WERI-Rb-1 (cell line): ENCODE measurements at regions not wholly inside any gene's neighbourhood (a gene's known extent, or its start where the extent isn't known, plus 50 kb on each side); places are given as distances from the start of the nearest gene placed in this dataset.

Source experiments
- DNase-seq: peaks from one replicate; pipeline ENCODE4 v3.0.0-alpha.2; 2020
- H3K27ac ChIP-seq: fragments of 250-450 bp; sonication (Bioruptor Pico); 2 replicates; pipeline ENCODE4 v1.5.1; 2020; ENCODE audit warnings: mild to moderate bottlenecking, moderate library complexity
- H3K27me3 ChIP-seq: fragments of 250-450 bp; sonication (Bioruptor Pico); 2 replicates; pipeline ENCODE4 v1.5.1; 2021; ENCODE audit warnings: mild to moderate bottlenecking, low read depth, moderate library complexity; ENCODE audit not compliant: insufficient read depth, severe bottlenecking
- H3K36me3 ChIP-seq: fragments of 250-450 bp; sonication (Bioruptor Pico); 2 replicates; pipeline ENCODE4 v1.5.1; 2020; ENCODE audit warnings: mild to moderate bottlenecking, moderate library complexity
- H3K4me3 ChIP-seq: 2 replicates; pipeline ENCODE4 v1.5.1; 2011; ENCODE audit warnings: low read depth, mild to moderate bottlenecking, control low read depth, low read length
- H3K9me3 ChIP-seq: fragments of 250-450 bp; sonication (Bioruptor Pico); 2 replicates; pipeline ENCODE4 v1.5.1; 2021; ENCODE audit warnings: mild to moderate bottlenecking, moderate library complexity; ENCODE audit not compliant: severe bottlenecking
- CTCF ChIP-seq: IDR thresholded peaks from 2 replicates; pipeline ENCODE4 v1.5.1; 2011; ENCODE audit warnings: low read depth, mild to moderate bottlenecking, control low read depth, inconsistent platforms, low read length

GRCh38 chr4:90030202-90030601, 97.0 kb upstream of the CCSER1 start:
- Histone ChIP-seq H3K4me3 (no peak overlapping the region), H3K27me3 (no peaks in the 10 kb centered on the region), H3K36me3 (no peaks in the 10 kb centered on the region), H3K9me3 (peaks cover 4% of the 10 kb centered on the region), H3K27ac (no peak overlapping the region)
- DNase-seq: no peak
- no peak for TF ChIP-seq CTCF

GRCh38 chr4:90030953-90031352, 96.2 kb upstream of the CCSER1 start:
- Histone ChIP-seq H3K27ac (no peak overlapping the region), H3K36me3 (no peaks in the 10 kb centered on the region), H3K9me3 (peaks cover 8% of the 10 kb centered on the region), H3K4me3 (no peak overlapping the region), H3K27me3 (no peaks in the 10 kb centered on the region)
- peak; percentile 52 for TF ChIP-seq CTCF
- DNase-seq: peak; percentile 36

GRCh38 chr4:90039122-90039521, 88.1 kb upstream of the CCSER1 start:
- Histone ChIP-seq H3K27me3 (no peaks in the 10 kb centered on the region), H3K27ac (no peak overlapping the region), H3K4me3 (no peak overlapping the region), H3K36me3 (no peaks in the 10 kb centered on the region), H3K9me3 (peaks cover 8% of the 10 kb centered on the region)
- peak; percentile 52 for DNase-seq
- TF ChIP-seq CTCF: no peak

- no peak for DNase-seq
Observed at GRCh38 chr4:90051999-90052398, 75.2 kb upstream of the CCSER1 start.

GRCh38 chr4:90057091-90057490, 70.1 kb upstream of the CCSER1 start:
- DNase-seq: no peak
- Histone ChIP-seq H3K9me3 (no peaks in the 10 kb centered on the region), H3K4me3 (no peak overlapping the region), H3K27me3 (no peaks in the 10 kb centered on the region), H3K36me3 (no peaks in the 10 kb centered on the region), H3K27ac (no peak overlapping the region)
- no peak for TF ChIP-seq CTCF

More at GRCh38 chr4:90051999-90052398, 75.2 kb upstream of the CCSER1 start:
- TF ChIP-seq CTCF: no peak
- H3K27ac ChIP-seq: no peak overlapping the region
- no peaks in the 10 kb centered on the region for H3K27me3 ChIP-seq
- H3K9me3 ChIP-seq: no peaks in the 10 kb centered on the region
- no peak overlapping the region for H3K4me3 ChIP-seq
- no peaks in the 10 kb centered on the region for H3K36me3 ChIP-seq

GRCh38 chr4:90060039-90060438, 67.2 kb upstream of the CCSER1 start:
- Histone ChIP-seq H3K36me3 (no peaks in the 10 kb centered on the region), H3K4me3 (no peak overlapping the region), H3K9me3 (no peaks in the 10 kb centered on the region), H3K27me3 (no peaks in the 10 kb centered on the region), H3K27ac (no peak overlapping the region)
- no peak for TF ChIP-seq CTCF
- DNase-seq: no peak
